ENCODE measurements at regions not wholly inside any gene's neighbourhood (a gene's known extent, or its start where the extent isn't known, plus 50 kb on each side); places are given as distances from the start of the nearest gene placed in this dataset.

DNA sequence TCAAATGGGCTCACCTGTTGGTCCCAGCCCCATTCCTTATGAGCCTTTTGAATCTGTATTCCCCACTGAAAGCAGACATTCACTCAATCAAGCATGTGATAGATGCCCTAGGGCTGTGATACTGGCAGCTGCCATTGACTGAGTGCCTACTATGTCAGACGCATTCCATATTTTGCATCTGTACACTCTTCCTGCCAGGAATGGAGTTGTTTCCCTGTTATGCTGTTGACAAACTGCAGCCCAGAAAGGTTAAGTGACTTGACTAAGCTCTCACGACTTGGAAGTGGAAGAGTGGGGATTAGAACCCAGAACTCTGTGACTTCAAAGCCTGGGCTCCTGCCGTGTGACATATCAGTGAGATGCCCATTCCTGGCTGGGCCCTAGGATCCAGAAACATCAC is 211.4 kb downstream of the RPLP1 start:
- ChIA-PET CTCF (interaction anchor here (1.5 to 2.4 kb wide), 2 partner anchors 14 to 65 kb away, joined by 5 to 7 read pairs; no protein-coding TSS in a partner anchor), POLR2A (no interaction called here)
- DNase-seq (ENCODE audit: extremely low spot score), result no peak
- TF ChIP-seq CTCF (IDR thresholded peaks at IDR 0.05; ENCODE audit: control extremely low read depth, extremely low read depth, low read depth, missing control alignments), result no peak

DNA sequence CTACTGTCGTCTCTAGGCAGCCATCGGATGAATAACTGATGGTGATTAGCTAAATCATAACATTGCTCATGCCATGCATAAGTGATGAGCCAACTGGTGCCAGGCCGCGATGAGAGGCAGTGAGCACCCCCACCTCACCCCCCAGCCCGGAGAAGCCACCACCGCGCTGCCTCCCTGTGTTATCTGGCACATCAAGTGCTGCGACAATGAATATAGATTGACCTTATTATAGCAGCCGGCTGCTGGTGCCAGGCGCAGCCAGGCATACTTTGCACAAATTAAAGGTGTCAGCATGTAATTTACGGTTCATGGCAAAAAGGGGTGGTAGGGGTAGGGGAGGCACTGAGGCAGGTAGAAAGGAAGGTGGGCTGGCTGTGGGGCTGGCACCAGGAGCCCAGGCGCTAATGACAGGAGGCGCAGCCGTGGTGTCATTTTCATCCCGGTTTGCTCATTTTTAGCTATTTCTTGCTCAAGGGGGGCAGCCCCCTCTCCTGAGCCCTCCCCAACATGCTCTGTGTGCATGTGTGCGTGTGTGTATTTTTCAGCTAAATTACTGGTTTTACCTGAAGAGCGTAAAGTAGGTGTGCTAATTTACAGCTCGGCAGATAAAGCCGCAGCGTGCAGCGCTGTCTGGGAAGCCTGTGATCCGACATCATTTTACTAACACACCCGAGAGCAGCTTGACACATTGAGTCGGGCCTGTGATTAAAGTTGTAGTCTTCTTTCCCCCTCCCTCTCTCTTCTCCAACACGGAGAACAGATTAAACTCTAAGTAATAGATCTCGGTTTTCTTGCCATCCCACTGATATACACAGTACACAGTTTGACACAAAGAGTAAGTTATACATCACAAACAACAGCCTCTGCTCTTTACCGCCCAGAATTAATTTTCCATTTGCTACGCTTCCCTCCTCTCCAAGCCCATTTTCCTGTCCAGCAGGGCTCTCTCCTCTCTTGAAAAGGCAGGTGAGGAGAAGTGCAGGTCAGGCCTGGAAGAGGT is 212.3 kb downstream of the RPLP1 start:
- ChIA-PET CTCF (interaction anchor here (2.4 kb wide), 1 partner anchor 64 kb away, joined by 7 read pairs; no protein-coding TSS in a partner anchor), POLR2A (no interaction called here)
- no peak for TF ChIP-seq CTCF (IDR thresholded peaks at IDR 0.05; ENCODE audit: control extremely low read depth, extremely low read depth, low read depth, missing control alignments)
- peak; percentile 6 for DNase-seq (ENCODE audit: extremely low spot score)

DNA sequence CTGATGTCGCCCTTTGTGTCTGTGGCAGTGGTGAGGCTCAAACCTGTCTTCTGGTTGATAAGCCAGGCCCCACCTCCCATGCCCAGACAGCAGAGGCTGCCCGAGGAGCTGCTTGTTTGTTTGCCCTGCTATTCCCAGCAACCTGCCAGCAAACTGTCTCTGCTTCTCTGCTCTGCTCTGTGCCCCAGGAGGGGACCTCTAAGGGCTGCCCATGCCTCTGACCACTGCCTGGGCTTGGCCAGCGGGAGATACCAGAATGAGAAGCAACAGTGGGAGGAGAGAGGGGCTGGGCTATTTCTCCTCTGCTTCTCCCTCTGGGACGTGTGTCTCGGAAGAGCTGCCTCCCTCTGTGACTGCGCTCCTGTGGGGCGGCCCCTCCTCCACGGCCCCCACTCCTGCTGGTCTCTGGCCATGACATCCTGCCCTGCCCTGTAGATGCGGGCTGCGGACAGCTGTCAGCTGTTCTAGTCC is 213.1 kb downstream of the RPLP1 start:
- peak; percentile 8 for DNase-seq (ENCODE audit: extremely low spot score)
- ChIA-PET POLR2A (no interaction called here), CTCF (interaction anchor here (1.1 to 2.4 kb wide), 2 partner anchors 9 to 63 kb away, joined by 3 to 7 read pairs; no protein-coding TSS in a partner anchor)
- no peak for TF ChIP-seq CTCF (IDR thresholded peaks at IDR 0.05; ENCODE audit: control extremely low read depth, extremely low read depth, low read depth, missing control alignments)

DNA sequence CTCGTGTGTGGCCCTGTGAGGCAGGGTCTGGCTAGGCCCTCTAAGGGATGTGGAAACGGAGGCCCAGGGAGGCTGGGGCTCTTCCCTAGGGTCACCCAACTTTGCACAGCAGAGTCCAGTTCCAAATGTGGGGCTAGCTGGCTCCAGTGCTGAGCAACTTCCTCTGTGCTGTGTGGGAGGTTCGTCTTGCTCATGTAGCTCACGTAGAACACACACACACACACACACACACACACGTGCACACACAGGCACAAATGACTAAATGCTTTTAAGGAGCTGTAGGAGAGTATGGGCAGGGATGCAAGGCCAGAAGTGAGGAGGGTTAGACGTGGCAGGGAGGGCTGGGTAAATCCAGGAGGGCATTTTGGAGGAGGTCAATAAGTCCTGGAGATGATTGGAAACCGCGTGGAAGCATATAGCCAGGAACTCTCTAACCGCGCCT is 213.8 kb downstream of the RPLP1 start:
- ChIA-PET POLR2A (no interaction called here), CTCF (interaction anchor here (1.1 to 1.5 kb wide), 2 partner anchors 9 to 82 kb away, joined by 3 to 5 read pairs; no protein-coding TSS in a partner anchor)
- peak; percentile 73 for DNase-seq (ENCODE audit: extremely low spot score)
- TF ChIP-seq CTCF (IDR thresholded peaks at IDR 0.05; ENCODE audit: control extremely low read depth, extremely low read depth, low read depth, missing control alignments), result no peak

- CTCF ChIA-PET, result interaction anchor here (1.0 to 1.5 kb wide), 3 partner anchors 8 to 81 kb away, joined by 3 to 5 read pairs (median 3); no protein-coding TSS in a partner anchor
- POLR2A ChIA-PET, result no interaction called here
- no peak for TF ChIP-seq CTCF (IDR thresholded peaks at IDR 0.05; ENCODE audit: control extremely low read depth, extremely low read depth, low read depth, missing control alignments)
- peak; percentile 79 for DNase-seq (ENCODE audit: extremely low spot score)
These were observed 214.5 kb downstream of the RPLP1 start for GRCh38 chr15:69666921-69667811.

All from GM10248 (cell line).